ENCODE measurements at regions not wholly inside any gene's neighbourhood (a gene's known extent, or its start where the extent isn't known, plus 50 kb on each side); places are given as distances from the start of the nearest gene placed in this dataset.

DNA sequence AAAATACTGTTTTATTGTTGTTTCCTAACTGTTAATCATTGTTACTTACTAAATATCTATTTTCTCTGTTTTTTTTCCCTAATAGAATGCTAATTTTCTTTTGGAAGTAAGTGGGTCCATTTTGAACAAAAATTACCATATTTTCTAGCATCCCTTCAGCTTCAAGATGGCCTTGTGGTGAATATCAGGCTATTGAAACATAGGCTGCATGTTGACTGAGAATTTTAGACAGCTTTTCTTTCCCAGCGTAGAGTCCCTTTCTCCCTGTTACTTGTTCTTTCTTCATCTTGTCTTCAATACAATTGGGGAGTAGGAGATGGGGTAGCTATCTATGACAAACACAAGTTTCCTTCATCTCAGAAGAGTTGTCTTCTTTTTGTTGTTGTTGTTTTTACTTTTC lies 397.0 kb downstream of the DOK5 start:
- Mint-ChIP-seq H3K4me1 (ENCODE audit: low read depth, unreplicated experiment) (no peaks in the 10 kb centered on the region), H3K27me3 (ENCODE audit: unreplicated experiment) (no peaks in the 10 kb centered on the region), H3K9me3 (ENCODE audit: unreplicated experiment) (no peaks in the 10 kb centered on the region), H3K27ac (ENCODE audit: unreplicated experiment) (no peak overlapping the region), H3K4me3 (ENCODE audit: unreplicated experiment) (no peak overlapping the region), H3K36me3 (ENCODE audit: unreplicated experiment) (no peaks in the 10 kb centered on the region)
- TF ChIP-seq, protein P1, sequence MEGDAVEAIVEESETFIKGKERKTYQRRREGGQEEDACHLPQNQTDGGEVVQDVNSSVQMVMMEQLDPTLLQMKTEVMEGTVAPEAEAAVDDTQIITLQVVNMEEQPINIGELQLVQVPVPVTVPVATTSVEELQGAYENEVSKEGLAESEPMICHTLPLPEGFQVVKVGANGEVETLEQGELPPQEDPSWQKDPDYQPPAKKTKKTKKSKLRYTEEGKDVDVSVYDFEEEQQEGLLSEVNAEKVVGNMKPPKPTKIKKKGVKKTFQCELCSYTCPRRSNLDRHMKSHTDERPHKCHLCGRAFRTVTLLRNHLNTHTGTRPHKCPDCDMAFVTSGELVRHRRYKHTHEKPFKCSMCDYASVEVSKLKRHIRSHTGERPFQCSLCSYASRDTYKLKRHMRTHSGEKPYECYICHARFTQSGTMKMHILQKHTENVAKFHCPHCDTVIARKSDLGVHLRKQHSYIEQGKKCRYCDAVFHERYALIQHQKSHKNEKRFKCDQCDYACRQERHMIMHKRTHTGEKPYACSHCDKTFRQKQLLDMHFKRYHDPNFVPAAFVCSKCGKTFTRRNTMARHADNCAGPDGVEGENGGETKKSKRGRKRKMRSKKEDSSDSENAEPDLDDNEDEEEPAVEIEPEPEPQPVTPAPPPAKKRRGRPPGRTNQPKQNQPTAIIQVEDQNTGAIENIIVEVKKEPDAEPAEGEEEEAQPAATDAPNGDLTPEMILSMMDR (IDR thresholded peaks at IDR 0.05; ENCODE audit: partially characterized antibody, unreplicated experiment): no peak
- DNase-seq: no peak

- Mint-ChIP-seq H3K4me1 (ENCODE audit: low read depth, unreplicated experiment) (no peaks in the 10 kb centered on the region), H3K27me3 (ENCODE audit: unreplicated experiment) (no peaks in the 10 kb centered on the region), H3K36me3 (ENCODE audit: unreplicated experiment) (no peaks in the 10 kb centered on the region), H3K9me3 (ENCODE audit: unreplicated experiment) (no peaks in the 10 kb centered on the region), H3K4me3 (ENCODE audit: unreplicated experiment) (no peak overlapping the region), H3K27ac (ENCODE audit: unreplicated experiment) (no peak overlapping the region)
- DNase-seq: no peak
- TF ChIP-seq, protein P1 (IDR thresholded peaks at IDR 0.05; ENCODE audit: partially characterized antibody, unreplicated experiment): no peak
Measured at GRCh38 chr20:54869765-54870164, 394.4 kb downstream of the DOK5 start.

- TF ChIP-seq, protein P1 (IDR thresholded peaks at IDR 0.05; ENCODE audit: partially characterized antibody, unreplicated experiment): no peak
Measured at GRCh38 chr20:54865273-54865672, 389.9 kb downstream of the DOK5 start.

GRCh38 chr20:54860716-54861115 lies 385.3 kb downstream of the DOK5 start:
- Mint-ChIP-seq H3K27ac (ENCODE audit: unreplicated experiment) (no peak overlapping the region), H3K4me3 (ENCODE audit: unreplicated experiment) (no peak overlapping the region), H3K36me3 (ENCODE audit: unreplicated experiment) (no peaks in the 10 kb centered on the region), H3K4me1 (ENCODE audit: low read depth, unreplicated experiment) (peaks cover 2% of the 10 kb centered on the region), H3K9me3 (ENCODE audit: unreplicated experiment) (peaks cover 4% of the 10 kb centered on the region), H3K27me3 (ENCODE audit: unreplicated experiment) (peaks cover 2% of the 10 kb centered on the region)
- TF ChIP-seq, protein P1 (IDR thresholded peaks at IDR 0.05; ENCODE audit: partially characterized antibody, unreplicated experiment): no peak
- no peak for DNase-seq

More at GRCh38 chr20:54865273-54865672, 389.9 kb downstream of the DOK5 start:
- no peak overlapping the region for H3K27ac Mint-ChIP-seq (ENCODE audit: unreplicated experiment)
- no peaks in the 10 kb centered on the region for H3K36me3 Mint-ChIP-seq (ENCODE audit: unreplicated experiment)
- no peak overlapping the region for H3K4me3 Mint-ChIP-seq (ENCODE audit: unreplicated experiment)
- no peak for DNase-seq
- peaks cover 2% of the 10 kb centered on the region for H3K9me3 Mint-ChIP-seq (ENCODE audit: unreplicated experiment)
- peaks cover 2% of the 10 kb centered on the region for H3K27me3 Mint-ChIP-seq (ENCODE audit: unreplicated experiment)
- no peaks in the 10 kb centered on the region for H3K4me1 Mint-ChIP-seq (ENCODE audit: low read depth, unreplicated experiment)

GRCh38 chr20:54856202-54856601 lies 380.8 kb downstream of the DOK5 start:
- H3K36me3 Mint-ChIP-seq (ENCODE audit: unreplicated experiment): no peaks in the 10 kb centered on the region
- no peak for DNase-seq
- peaks cover 2% of the 10 kb centered on the region for H3K4me1 Mint-ChIP-seq (ENCODE audit: low read depth, unreplicated experiment)
- no peak overlapping the region for H3K4me3 Mint-ChIP-seq (ENCODE audit: unreplicated experiment)
- H3K27me3 Mint-ChIP-seq (ENCODE audit: unreplicated experiment): no peaks in the 10 kb centered on the region
- TF ChIP-seq, protein P1 (IDR thresholded peaks at IDR 0.05; ENCODE audit: partially characterized antibody, unreplicated experiment): no peak
- H3K9me3 Mint-ChIP-seq (ENCODE audit: unreplicated experiment): peaks cover 4% of the 10 kb centered on the region
- H3K27ac Mint-ChIP-seq (ENCODE audit: unreplicated experiment): no peak overlapping the region

All from glutamatergic neuron (in vitro differentiated cells).